Lower leg skin (tissue), 3 donors: ENCODE measurements at regions not wholly inside any gene's neighbourhood (a gene's known extent, or its start where the extent isn't known, plus 50 kb on each side); places are given as distances from the start of the nearest gene placed in this dataset.

Experiments
- CTCF ChIP-seq, 3 donors: fragments of 450-650 bp; IDR thresholded peaks; one replicate each; pipeline ENCODE4 v1.5.1; 2016; ENCODE audit warnings: antibody characterized with exemption in 3 of 3, mild to moderate bottlenecking in 3 of 3, moderate library complexity in 2 of 3
- POLR2A ChIP-seq, 2 donors: fragments of 450-650 bp; IDR thresholded peaks; one replicate each; pipeline ENCODE4 v1.6.1; 2016 to 2017; ENCODE audit warnings: antibody characterized with exemption in 2 of 2, mild to moderate bottlenecking in 1 of 2, moderate library complexity in 1 of 2

GRCh38 chr5:13252699-13253098 lies 691.8 kb downstream of the DNAH5 start:
- TF ChIP-seq CTCF (IDR thresholded peaks at IDR 0.05) (no peak), POLR2A (IDR thresholded peaks at IDR 0.05) (no peak)
